H9 (cell line): ENCODE measurements at regions not wholly inside any gene's neighbourhood (a gene's known extent, or its start where the extent isn't known, plus 50 kb on each side); places are given as distances from the start of the nearest gene placed in this dataset.

Experiments
- DNase-seq: peaks from one replicate; pipeline ENCODE4 v3.0.0-alpha.2; 2017
- H2AFZ ChIP-seq: one replicate; pipeline ENCODE4 v1.6.1; 2013; ENCODE audit warnings: mild to moderate bottlenecking, low read length, control low read depth, moderate library complexity
- H2AK5ac ChIP-seq: 2 replicates; pipeline ENCODE4 v1.6.1; 2013; ENCODE audit warnings: low read length, control low read depth, mixed read lengths; ENCODE audit not compliant: insufficient read length
- H2BK120ac ChIP-seq: one replicate; pipeline ENCODE4 v1.6.1; 2013; ENCODE audit warnings: low read depth, mild to moderate bottlenecking, low read length, control low read depth, inconsistent platforms; ENCODE audit not compliant: poor library complexity, severe bottlenecking
- H2BK12ac ChIP-seq: 2 replicates; pipeline ENCODE4 v1.6.1; 2013; ENCODE audit warnings: low read length, control low read depth, mixed read lengths, low read depth; ENCODE audit not compliant: insufficient read length
- H2BK15ac ChIP-seq: 2 replicates; pipeline ENCODE4 v1.6.1; 2013; ENCODE audit warnings: low read depth, low read length, control low read depth
- H2BK20ac ChIP-seq: one replicate; pipeline ENCODE4 v1.6.1; 2013; ENCODE audit warnings: low read depth, mild to moderate bottlenecking, low read length, control low read depth, inconsistent platforms; ENCODE audit not compliant: poor library complexity, severe bottlenecking
- H2BK5ac ChIP-seq: 2 replicates; pipeline ENCODE4 v1.6.1; 2013; ENCODE audit warnings: low read length, control low read depth, mixed read lengths; ENCODE audit not compliant: insufficient read length
- H3K14ac ChIP-seq: 2 replicates; pipeline ENCODE4 v1.6.1; 2013; ENCODE audit warnings: low read length, control low read depth; ENCODE audit not compliant: insufficient read depth
- H3K18ac ChIP-seq: 2 replicates; pipeline ENCODE4 v1.6.1; 2013; ENCODE audit warnings: low read depth, mild to moderate bottlenecking, mixed read lengths, low read length, control low read depth; ENCODE audit not compliant: insufficient read length
- H3K23ac ChIP-seq: 2 replicates; pipeline ENCODE4 v1.6.1; 2013; ENCODE audit warnings: low read length, control low read depth, mixed read lengths, low read depth; ENCODE audit not compliant: insufficient read length
- H3K23me2 ChIP-seq: 2 replicates; pipeline ENCODE4 v1.6.1; 2013; ENCODE audit warnings: low read depth, mild to moderate bottlenecking, mixed read lengths, low read length, control low read depth; ENCODE audit not compliant: insufficient read length, poor library complexity, severe bottlenecking
- H3K27ac ChIP-seq: 2 replicates; pipeline ENCODE4 v1.5.1; 2013; ENCODE audit warnings: low read length, control low read depth, mixed read lengths, low read depth; ENCODE audit not compliant: insufficient read length
- H3K27me3 ChIP-seq: 2 replicates; pipeline ENCODE4 v1.6.1; 2013; ENCODE audit warnings: low read length, control low read depth, inconsistent platforms; ENCODE audit not compliant: insufficient read depth
- H3K4ac ChIP-seq: 2 replicates; pipeline ENCODE4 v1.6.1; 2013; ENCODE audit warnings: low read depth, mild to moderate bottlenecking, control low read depth, inconsistent platforms, low read length, moderate library complexity
- H3K4me1 ChIP-seq: 2 replicates; pipeline ENCODE4 v1.6.1; 2013; ENCODE audit warnings: low read length, control low read depth, inconsistent platforms; ENCODE audit not compliant: insufficient read depth
- H3K4me2 ChIP-seq: 2 replicates; pipeline ENCODE4 v1.6.1; 2013; ENCODE audit warnings: low read length, control low read depth, mixed read lengths; ENCODE audit not compliant: insufficient read length, insufficient read depth
- H3K56ac ChIP-seq: 2 replicates; pipeline ENCODE4 v1.6.1; 2013; ENCODE audit warnings: low read depth, mild to moderate bottlenecking, mixed read lengths, low read length, control low read depth; ENCODE audit not compliant: insufficient read length
- H3K79me1 ChIP-seq: 2 replicates; pipeline ENCODE4 v1.6.1; 2013; ENCODE audit warnings: low read depth, mild to moderate bottlenecking, moderate library complexity, low read length, control low read depth, inconsistent platforms; ENCODE audit not compliant: insufficient read depth, poor library complexity, severe bottlenecking
- H3K79me2 ChIP-seq: 2 replicates; pipeline ENCODE4 v1.6.1; 2013; ENCODE audit warnings: low read length, control low read depth, inconsistent platforms; ENCODE audit not compliant: insufficient read depth
- H3K9ac ChIP-seq: 2 replicates; pipeline ENCODE4 v1.6.1; 2013; ENCODE audit warnings: low read length, control low read depth, mixed read lengths; ENCODE audit not compliant: insufficient read length; ENCODE audit errors: extremely low read depth
- H3K9me3 ChIP-seq: one replicate; pipeline ENCODE4 v1.6.1; 2013; ENCODE audit warnings: low read depth, low read length, inconsistent platforms; ENCODE audit not compliant: control insufficient read depth
- H3T11ph ChIP-seq: one replicate; pipeline ENCODE4 v1.6.1; 2013; ENCODE audit warnings: mild to moderate bottlenecking, low read length, control low read depth, inconsistent platforms
- H4K20me1 ChIP-seq: one replicate; pipeline ENCODE4 v1.6.1; 2013; ENCODE audit not compliant: control insufficient read depth, insufficient read length, insufficient read depth
- H4K5ac ChIP-seq: 2 replicates; pipeline ENCODE4 v1.6.1; 2013; ENCODE audit warnings: low read depth, mild to moderate bottlenecking, mixed read lengths, low read length, control low read depth; ENCODE audit not compliant: insufficient read length
- H4K8ac ChIP-seq: replicated peaks from 2 replicates; pipeline ENCODE4 v1.6.1; 2013; ENCODE audit warnings: low read length, control low read depth, mixed read lengths, low read depth; ENCODE audit not compliant: insufficient read length
- H4K91ac ChIP-seq: 2 replicates; pipeline ENCODE4 v1.6.1; 2013; ENCODE audit warnings: low read depth, mild to moderate bottlenecking, moderate library complexity, mixed read lengths, low read length, control low read depth; ENCODE audit not compliant: insufficient read length
- H3K27ac Mint-ChIP-seq, 3 experiments: 2 replicates in 2 of 3; 3 replicates in 1 of 3; pipeline ENCODE4 v1.8.0; 2020 to 2021; ENCODE audit warnings: mixed read lengths in 3 of 3, mild to moderate bottlenecking in 1 of 3, moderate library complexity in 1 of 3
- H3K27me3 Mint-ChIP-seq: 2 replicates; pipeline ENCODE4 v1.8.0; 2021; ENCODE audit warnings: low read depth, mild to moderate bottlenecking, moderate library complexity, mixed read lengths
- H3K36me3 Mint-ChIP-seq, 3 experiments: 2 replicates in 2 of 3; 3 replicates in 1 of 3; pipeline ENCODE4 v1.8.0; 2020 to 2021; ENCODE audit warnings: low read depth in 3 of 3, mixed read lengths in 3 of 3; ENCODE audit not compliant: insufficient read depth in 1 of 3
- H3K4me1 Mint-ChIP-seq, 2 experiments: 2 replicates each; pipeline ENCODE4 v1.8.0; 2020; ENCODE audit warnings: mixed read lengths in 2 of 2
- H3K4me3 Mint-ChIP-seq, 2 experiments: 2 replicates in 1 of 2; 3 replicates in 1 of 2; pipeline ENCODE4 v1.8.0; 2020 to 2021; ENCODE audit warnings: mild to moderate bottlenecking in 2 of 2, mixed read lengths in 2 of 2, moderate library complexity in 1 of 2
- H3K9me3 Mint-ChIP-seq, 2 experiments: 2 replicates in 1 of 2; 3 replicates in 1 of 2; pipeline ENCODE4 v1.8.0; 2020; ENCODE audit warnings: mild to moderate bottlenecking in 2 of 2, mixed read lengths in 2 of 2, moderate library complexity in 1 of 2
- CTCF ChIP-seq: fragments of 200-600 bp; sonication (generic); conservative IDR thresholded peaks from 3 replicates; pipeline ENCODE4 v1.8.0; 2021; ENCODE audit warnings: antibody characterized with exemption, mild to moderate bottlenecking
- WGBS: extraction: QIAGEN DNeasy Blood & Tissue Kit; methylation state at CpG from one replicate; pipeline ENCODE4 v1.1.7; 2013; ENCODE audit warnings: missing lambda C conversion rate, low lambda C conversion rate, mixed read lengths; ENCODE audit not compliant: insufficient read length; ENCODE audit errors: extremely low coverage; 5-methylcytosine and 5-hydroxymethylcytosine counted together

GRCh38 chr11:113555071-113555619 lies 79.9 kb upstream of the DRD2 start:
- no peak overlapping the region for H3K23ac ChIP-seq
- no peaks in the 10 kb centered on the region for H3K9me3 Mint-ChIP-seq
- no peak for DNase-seq
- H3K9ac ChIP-seq, result no peak overlapping the region
- H3K27me3 Mint-ChIP-seq, result peaks cover 2% of the 10 kb centered on the region; the same call in 1 of the 2 replicates
- H3K27ac ChIP-seq, result no peak overlapping the region
- H2BK15ac ChIP-seq, result no peak overlapping the region
- H3K4me1 Mint-ChIP-seq, result peaks cover 36 to 57% of the 10 kb centered on the region in 2 experiments
- H3K23me2 ChIP-seq, result no peaks in the 10 kb centered on the region
- H3K9me3 ChIP-seq, result no peaks in the 10 kb centered on the region
- no peaks in the 10 kb centered on the region for H3K79me1 ChIP-seq
- H2BK20ac ChIP-seq, result no peak overlapping the region
- H2BK5ac ChIP-seq, result no peak overlapping the region
- no peaks in the 10 kb centered on the region for H3K27me3 ChIP-seq
- TF ChIP-seq CTCF, result no peak
- no peak overlapping the region for H2BK120ac ChIP-seq
- H2AK5ac ChIP-seq, result no peak overlapping the region
- no peak overlapping the region for H3K4me2 ChIP-seq
- no CpG with 5 or more reads among the region's 2 CpGs for WGBS
- H3K4me1 ChIP-seq, result 0 out of 2 replicates have a peak, but pooled peaks cover 3% of the 10 kb centered on the region
- H3K36me3 Mint-ChIP-seq, result no peaks in the 10 kb centered on the region
- H3K27ac Mint-ChIP-seq, result no peak overlapping the region
- H4K5ac ChIP-seq, result no peak overlapping the region
- no peak overlapping the region for H3K4me3 Mint-ChIP-seq
- H3K79me2 ChIP-seq, result no peaks in the 10 kb centered on the region
- H3K14ac ChIP-seq, result no peak overlapping the region
- H3T11ph ChIP-seq, result no peak overlapping the region
- H3K18ac ChIP-seq, result no peak overlapping the region
- no peak overlapping the region for H2BK12ac ChIP-seq
- no peaks in the 10 kb centered on the region for H4K20me1 ChIP-seq
- H3K56ac ChIP-seq, result no peak overlapping the region
- H3K4ac ChIP-seq, result no peak overlapping the region
- H4K8ac ChIP-seq, result no peak overlapping the region
- no peak overlapping the region for H2AFZ ChIP-seq
- no peak overlapping the region for H4K91ac ChIP-seq
